Liver (tissue), 8 donors: ENCODE measurements at regions not wholly inside any gene's neighbourhood (a gene's known extent, or its start where the extent isn't known, plus 50 kb on each side); places are given as distances from the start of the nearest gene placed in this dataset.

Source experiments
- DNase-seq: peaks from one replicate; pipeline ENCODE4 v3.0.0-alpha.2; 2017; ENCODE audit warnings: low spot score
- H3K27ac ChIP-seq, 2 donors: one replicate each; pipeline ENCODE4 v1.7.0; 2013; ENCODE audit warnings: inconsistent platforms in 2 of 2, low read length in 2 of 2, control low read depth in 1 of 2, low read depth in 1 of 2, mild to moderate bottlenecking in 1 of 2
- H3K27me3 ChIP-seq, 4 donors: one replicate each; pipeline versions ENCODE4 v1.6.1 to v1.7.0; 2013; ENCODE audit warnings: low read length in 3 of 4, inconsistent platforms in 1 of 4, mild to moderate bottlenecking in 1 of 4, moderate library complexity in 1 of 4; ENCODE audit not compliant: control insufficient read depth in 4 of 4, insufficient read depth in 4 of 4
- H3K36me3 ChIP-seq, 4 donors: one replicate each; pipeline versions ENCODE4 v1.6.1 to v1.7.0; 2013; ENCODE audit warnings: low read length in 3 of 4, mild to moderate bottlenecking in 3 of 4, low read depth in 1 of 4, moderate library complexity in 1 of 4; ENCODE audit not compliant: control insufficient read depth in 4 of 4, insufficient read depth in 3 of 4
- H3K4me1 ChIP-seq, 4 donors: one replicate each; pipeline versions ENCODE4 v1.6.1 to v1.7.0; 2013; ENCODE audit warnings: low read length in 3 of 4, mild to moderate bottlenecking in 3 of 4, moderate library complexity in 1 of 4; ENCODE audit not compliant: control insufficient read depth in 4 of 4, insufficient read depth in 4 of 4
- H3K4me3 ChIP-seq, 3 donors: one replicate each; pipeline versions ENCODE4 v1.6.1 to v1.7.0; 2013; ENCODE audit warnings: low read length in 3 of 3, control low read depth in 1 of 3, low read depth in 1 of 3, mild to moderate bottlenecking in 1 of 3
- H3K9ac ChIP-seq, 2 donors: one replicate each; pipeline ENCODE4 v1.7.0; 2013; ENCODE audit warnings: low read length in 2 of 2, mild to moderate bottlenecking in 2 of 2, moderate library complexity in 2 of 2, control low read depth in 1 of 2, low read depth in 1 of 2
- H3K9me3 ChIP-seq, 4 donors: one replicate each; pipeline versions ENCODE4 v1.6.1 to v1.7.0; 2013; ENCODE audit warnings: low read length in 3 of 4; ENCODE audit not compliant: control insufficient read depth in 4 of 4
- EGR1 ChIP-seq, 2 donors: IDR thresholded peaks; 2 replicates each; pipeline ENCODE4 v1.6.1; 2016 to 2018; ENCODE audit warnings: antibody characterized with exemption in 2 of 2, low read depth in 2 of 2
- FOXA1 ChIP-seq: IDR thresholded peaks from 2 replicates; pipeline ENCODE4 v1.6.1; 2016; ENCODE audit warnings: antibody characterized with exemption
- FOXA2 ChIP-seq: IDR thresholded peaks from 2 replicates; pipeline ENCODE4 v1.6.1; 2016; ENCODE audit warnings: antibody characterized with exemption
- GABPA ChIP-seq, 2 donors: IDR thresholded peaks in 1 of 2; conservative IDR thresholded peaks in 1 of 2; 2 replicates each; pipeline ENCODE4 v1.6.1; 2016; ENCODE audit warnings: antibody characterized with exemption in 2 of 2, mild to moderate bottlenecking in 1 of 2, moderate library complexity in 1 of 2
- HNF4A ChIP-seq, 2 donors: conservative IDR thresholded peaks; 2 replicates each; pipeline ENCODE4 v1.6.1; 2016; ENCODE audit warnings: antibody characterized with exemption in 2 of 2, mild to moderate bottlenecking in 2 of 2
- HNF4G ChIP-seq: IDR thresholded peaks from 2 replicates; pipeline ENCODE4 v1.6.1; 2016; ENCODE audit warnings: antibody characterized with exemption
- JUND ChIP-seq, 2 donors: IDR thresholded peaks; 2 replicates each; pipeline ENCODE4 v1.6.1; 2016; ENCODE audit warnings: antibody characterized with exemption in 2 of 2
- NR2F2 ChIP-seq: IDR thresholded peaks from 2 replicates; pipeline ENCODE4 v1.6.1; 2016; ENCODE audit warnings: antibody characterized with exemption
- RAD21 ChIP-seq, 2 donors: IDR thresholded peaks; 2 replicates each; pipeline ENCODE4 v1.6.1; 2016; ENCODE audit warnings: antibody characterized with exemption in 2 of 2, mild to moderate bottlenecking in 2 of 2
- RXRA ChIP-seq, 2 donors: IDR thresholded peaks; 2 replicates each; pipeline ENCODE4 v1.6.1; 2017 to 2018; ENCODE audit warnings: antibody characterized with exemption in 2 of 2, mild to moderate bottlenecking in 1 of 2
- SP1 ChIP-seq: IDR thresholded peaks from 2 replicates; pipeline ENCODE4 v1.6.1; 2018; ENCODE audit warnings: antibody characterized with exemption, mild to moderate bottlenecking
- TAF1 ChIP-seq: conservative IDR thresholded peaks from 2 replicates; pipeline ENCODE4 v1.6.1; 2016; ENCODE audit warnings: antibody characterized with exemption, mild to moderate bottlenecking
- YY1 ChIP-seq: IDR thresholded peaks from 2 replicates; pipeline ENCODE4 v1.6.1; 2016; ENCODE audit warnings: antibody characterized with exemption, mild to moderate bottlenecking
- WGBS: extraction: QIAGEN DNeasy Blood & Tissue Kit; methylation state at CpG from one replicate; pipeline ENCODE4 v1.1.7; 2013; 5-methylcytosine and 5-hydroxymethylcytosine counted together
- TF ChIP-seq, protein P1 (sequence below): IDR thresholded peaks from 2 replicates; pipeline ENCODE4 v1.6.1; 2016; ENCODE audit warnings: antibody characterized with exemption
- TF ChIP-seq, protein P2 (sequence below): IDR thresholded peaks from 2 replicates; pipeline ENCODE4 v1.6.1; 2016; ENCODE audit warnings: antibody characterized with exemption, mild to moderate bottlenecking
- TF ChIP-seq, protein P3 (sequence below): IDR thresholded peaks from 2 replicates; pipeline ENCODE4 v1.6.1; 2016; ENCODE audit warnings: antibody characterized with exemption
- TF ChIP-seq, protein P4 (sequence below): fragments of 150-350 bp; IDR thresholded peaks from 2 replicates; pipeline ENCODE4 v1.5.1; 2017; ENCODE audit warnings: improper control_type of control experiment, low read depth, low read length; ENCODE audit not compliant: missing input control
- TF ChIP-seq, protein P5 (sequence below): IDR thresholded peaks from 2 replicates; pipeline ENCODE4 v1.6.1; 2016; ENCODE audit warnings: antibody characterized with exemption
- donor health status: healthy.
- donor health status: healthy.
- donor health status: healthy.
- donor health status: healthy.
- donor health status: healthy.

DNA sequence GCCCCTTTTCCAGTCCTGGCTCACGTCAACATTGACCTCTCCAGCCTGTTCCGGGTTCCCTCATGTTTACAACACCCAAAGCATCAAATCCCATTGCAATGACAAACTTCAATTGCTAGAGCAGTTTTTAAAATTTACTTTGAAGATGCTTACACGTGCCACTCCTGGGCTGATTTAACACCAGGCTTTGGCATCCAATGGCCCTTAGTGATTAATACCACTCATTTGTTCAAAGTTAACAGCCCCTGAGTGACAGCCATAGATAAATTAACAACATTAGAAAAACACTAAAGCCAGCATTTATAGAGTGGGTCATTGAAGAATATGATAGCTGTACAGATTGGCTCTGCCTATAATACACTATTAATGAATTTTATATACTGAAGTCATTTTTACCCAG, 135.1 kb downstream of the PMP22 start:
- Histone ChIP-seq H3K36me3 (no peaks in the 10 kb centered on the region), H3K9ac (no peak overlapping the region), H3K9me3 (no peaks in the 10 kb centered on the region), H3K4me1 (no peaks in the 10 kb centered on the region), H3K27ac (no peak overlapping the region), H3K27me3 (peaks cover 0 to 3% (median 0%) of the 10 kb centered on the region in 4 donors), H3K4me3 (no peak overlapping the region)
- TF ChIP-seq, protein P1, sequence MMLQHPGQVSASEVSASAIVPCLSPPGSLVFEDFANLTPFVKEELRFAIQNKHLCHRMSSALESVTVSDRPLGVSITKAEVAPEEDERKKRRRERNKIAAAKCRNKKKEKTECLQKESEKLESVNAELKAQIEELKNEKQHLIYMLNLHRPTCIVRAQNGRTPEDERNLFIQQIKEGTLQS = no peak
- TF ChIP-seq TAF1 (no peak), FOXA1 (no peak), EGR1 (IDR thresholded peaks at IDR 0.05; ENCODE audit: low read depth in 2 of 2) (no peak), NR2F2 (no peak), GABPA (IDR thresholded peaks at IDR 0.05 in 1 of 2, conservative IDR thresholded peaks at IDR 0.05 in 1 of 2) (no peak), HNF4A (conservative IDR thresholded peaks at IDR 0.05) (no peak), RAD21 (IDR thresholded peaks at IDR 0.05) (no peak), SP1 (no peak), RXRA (IDR thresholded peaks at IDR 0.05) (no peak), JUND (IDR thresholded peaks at IDR 0.05) (no peak), YY1 (no peak), HNF4G (no peak), FOXA2 (no peak)
- TF ChIP-seq, protein P2, sequence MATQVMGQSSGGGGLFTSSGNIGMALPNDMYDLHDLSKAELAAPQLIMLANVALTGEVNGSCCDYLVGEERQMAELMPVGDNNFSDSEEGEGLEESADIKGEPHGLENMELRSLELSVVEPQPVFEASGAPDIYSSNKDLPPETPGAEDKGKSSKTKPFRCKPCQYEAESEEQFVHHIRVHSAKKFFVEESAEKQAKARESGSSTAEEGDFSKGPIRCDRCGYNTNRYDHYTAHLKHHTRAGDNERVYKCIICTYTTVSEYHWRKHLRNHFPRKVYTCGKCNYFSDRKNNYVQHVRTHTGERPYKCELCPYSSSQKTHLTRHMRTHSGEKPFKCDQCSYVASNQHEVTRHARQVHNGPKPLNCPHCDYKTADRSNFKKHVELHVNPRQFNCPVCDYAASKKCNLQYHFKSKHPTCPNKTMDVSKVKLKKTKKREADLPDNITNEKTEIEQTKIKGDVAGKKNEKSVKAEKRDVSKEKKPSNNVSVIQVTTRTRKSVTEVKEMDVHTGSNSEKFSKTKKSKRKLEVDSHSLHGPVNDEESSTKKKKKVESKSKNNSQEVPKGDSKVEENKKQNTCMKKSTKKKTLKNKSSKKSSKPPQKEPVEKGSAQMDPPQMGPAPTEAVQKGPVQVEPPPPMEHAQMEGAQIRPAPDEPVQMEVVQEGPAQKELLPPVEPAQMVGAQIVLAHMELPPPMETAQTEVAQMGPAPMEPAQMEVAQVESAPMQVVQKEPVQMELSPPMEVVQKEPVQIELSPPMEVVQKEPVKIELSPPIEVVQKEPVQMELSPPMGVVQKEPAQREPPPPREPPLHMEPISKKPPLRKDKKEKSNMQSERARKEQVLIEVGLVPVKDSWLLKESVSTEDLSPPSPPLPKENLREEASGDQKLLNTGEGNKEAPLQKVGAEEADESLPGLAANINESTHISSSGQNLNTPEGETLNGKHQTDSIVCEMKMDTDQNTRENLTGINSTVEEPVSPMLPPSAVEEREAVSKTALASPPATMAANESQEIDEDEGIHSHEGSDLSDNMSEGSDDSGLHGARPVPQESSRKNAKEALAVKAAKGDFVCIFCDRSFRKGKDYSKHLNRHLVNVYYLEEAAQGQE = no peak
- TF ChIP-seq, protein P3, sequence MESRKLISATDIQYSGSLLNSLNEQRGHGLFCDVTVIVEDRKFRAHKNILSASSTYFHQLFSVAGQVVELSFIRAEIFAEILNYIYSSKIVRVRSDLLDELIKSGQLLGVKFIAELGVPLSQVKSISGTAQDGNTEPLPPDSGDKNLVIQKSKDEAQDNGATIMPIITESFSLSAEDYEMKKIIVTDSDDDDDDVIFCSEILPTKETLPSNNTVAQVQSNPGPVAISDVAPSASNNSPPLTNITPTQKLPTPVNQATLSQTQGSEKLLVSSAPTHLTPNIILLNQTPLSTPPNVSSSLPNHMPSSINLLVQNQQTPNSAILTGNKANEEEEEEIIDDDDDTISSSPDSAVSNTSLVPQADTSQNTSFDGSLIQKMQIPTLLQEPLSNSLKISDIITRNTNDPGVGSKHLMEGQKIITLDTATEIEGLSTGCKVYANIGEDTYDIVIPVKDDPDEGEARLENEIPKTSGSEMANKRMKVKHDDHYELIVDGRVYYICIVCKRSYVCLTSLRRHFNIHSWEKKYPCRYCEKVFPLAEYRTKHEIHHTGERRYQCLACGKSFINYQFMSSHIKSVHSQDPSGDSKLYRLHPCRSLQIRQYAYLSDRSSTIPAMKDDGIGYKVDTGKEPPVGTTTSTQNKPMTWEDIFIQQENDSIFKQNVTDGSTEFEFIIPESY = no peak
- TF ChIP-seq, protein P4, sequence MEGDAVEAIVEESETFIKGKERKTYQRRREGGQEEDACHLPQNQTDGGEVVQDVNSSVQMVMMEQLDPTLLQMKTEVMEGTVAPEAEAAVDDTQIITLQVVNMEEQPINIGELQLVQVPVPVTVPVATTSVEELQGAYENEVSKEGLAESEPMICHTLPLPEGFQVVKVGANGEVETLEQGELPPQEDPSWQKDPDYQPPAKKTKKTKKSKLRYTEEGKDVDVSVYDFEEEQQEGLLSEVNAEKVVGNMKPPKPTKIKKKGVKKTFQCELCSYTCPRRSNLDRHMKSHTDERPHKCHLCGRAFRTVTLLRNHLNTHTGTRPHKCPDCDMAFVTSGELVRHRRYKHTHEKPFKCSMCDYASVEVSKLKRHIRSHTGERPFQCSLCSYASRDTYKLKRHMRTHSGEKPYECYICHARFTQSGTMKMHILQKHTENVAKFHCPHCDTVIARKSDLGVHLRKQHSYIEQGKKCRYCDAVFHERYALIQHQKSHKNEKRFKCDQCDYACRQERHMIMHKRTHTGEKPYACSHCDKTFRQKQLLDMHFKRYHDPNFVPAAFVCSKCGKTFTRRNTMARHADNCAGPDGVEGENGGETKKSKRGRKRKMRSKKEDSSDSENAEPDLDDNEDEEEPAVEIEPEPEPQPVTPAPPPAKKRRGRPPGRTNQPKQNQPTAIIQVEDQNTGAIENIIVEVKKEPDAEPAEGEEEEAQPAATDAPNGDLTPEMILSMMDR = no peak
- TF ChIP-seq, protein P5, sequence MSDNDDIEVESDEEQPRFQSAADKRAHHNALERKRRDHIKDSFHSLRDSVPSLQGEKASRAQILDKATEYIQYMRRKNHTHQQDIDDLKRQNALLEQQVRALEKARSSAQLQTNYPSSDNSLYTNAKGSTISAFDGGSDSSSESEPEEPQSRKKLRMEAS = no peak
- 50% methylated on average over 3 of the region's 3 CpGs for WGBS
- DNase-seq = no peak
